GM10266 (cell line): ENCODE measurements at regions not wholly inside any gene's neighbourhood (a gene's known extent, or its start where the extent isn't known, plus 50 kb on each side); places are given as distances from the start of the nearest gene placed in this dataset.

Source experiments
- DNase-seq: peaks from one replicate; pipeline ENCODE4 v3.0.0; 2012; ENCODE audit errors: extremely low spot score
- CTCF ChIP-seq: IDR thresholded peaks from 2 replicates; pipeline ENCODE4 v1.5.1; 2012; ENCODE audit warnings: mild to moderate bottlenecking, low read depth; ENCODE audit not compliant: control insufficient read depth, insufficient read depth; ENCODE audit errors: missing control alignments

- DNase-seq, result no peak
These were observed 115.4 kb downstream of the DDX1 start for GRCh38 chr2:15706986-15707632.

GRCh38 chr2:15708161-15708560 lies 116.5 kb downstream of the DDX1 start:
- no peak for DNase-seq
- no peak for TF ChIP-seq CTCF

More at GRCh38 chr2:15706986-15707632, 115.4 kb downstream of the DDX1 start:
- no peak for TF ChIP-seq CTCF

GRCh38 chr2:15708865-15709820 lies 117.5 kb downstream of the DDX1 start:
- no peak for TF ChIP-seq CTCF

DNA sequence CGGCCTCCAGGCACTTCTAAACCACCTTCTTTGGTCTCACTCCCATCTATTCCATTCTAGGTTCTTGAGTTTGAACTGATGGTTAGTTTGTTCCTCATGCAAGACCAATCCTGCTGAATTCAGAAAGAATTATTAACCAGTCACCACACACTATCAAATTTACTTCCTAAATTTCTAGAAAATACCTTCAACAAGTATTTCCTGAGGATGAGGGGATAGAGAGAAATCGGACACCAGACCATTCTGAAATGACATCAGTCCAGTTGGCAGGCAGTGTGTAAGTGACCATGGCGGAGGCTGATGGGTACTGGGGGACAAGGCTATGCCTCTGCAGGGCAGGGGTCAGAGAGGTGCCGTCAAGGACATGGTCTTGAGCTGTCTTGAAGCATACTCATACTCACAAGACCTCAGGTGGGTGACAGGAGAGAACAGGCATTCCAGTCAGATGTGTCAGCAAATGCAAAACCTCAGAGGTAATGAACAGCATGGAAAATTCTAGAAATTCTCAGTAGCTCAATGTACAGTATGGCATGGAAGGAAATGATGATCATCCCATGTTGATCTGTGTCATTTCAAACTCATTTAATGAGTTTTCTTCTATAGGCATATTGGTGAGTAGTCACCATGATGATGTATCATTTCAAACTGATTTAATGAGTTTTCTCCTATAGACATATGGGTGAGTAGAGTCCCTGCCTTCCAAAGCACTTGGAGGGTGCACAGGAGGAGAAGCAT lies 119.6 kb downstream of the DDX1 start:
- DNase-seq, result no peak
- no peak for TF ChIP-seq CTCF

More at GRCh38 chr2:15708865-15709820, 117.5 kb downstream of the DDX1 start:
- no peak for DNase-seq

GRCh38 chr2:15712551-15713342 lies 121.1 kb downstream of the DDX1 start:
- no peak for DNase-seq
- no peak for TF ChIP-seq CTCF

- no peak for DNase-seq
- no peak for TF ChIP-seq CTCF
These were observed 121.8 kb downstream of the DDX1 start for GRCh38 chr2:15713475-15713874.
